ENCODE measurements at regions not wholly inside any gene's neighbourhood (a gene's known extent, or its start where the extent isn't known, plus 50 kb on each side); places are given as distances from the start of the nearest gene placed in this dataset.

- intact Hi-C loops (cut with DNase I) = no loop called here
- no peak for ATAC-seq
- H3K27me3 ChIP-seq = no peaks in the 10 kb centered on the region
- no peak overlapping the region for H3K27ac ChIP-seq
- peaks cover 0 to 6% (median 0%) of the 10 kb centered on the region in 9 donors for H3K4me1 ChIP-seq
- no peak for TF ChIP-seq CTCF (IDR thresholded peaks at IDR 0.05)
- H3K9me3 ChIP-seq = no peaks in the 10 kb centered on the region
- H3K4me3 ChIP-seq = no peak overlapping the region
- no peak for DNase-seq
- H3K36me3 ChIP-seq = no peaks in the 10 kb centered on the region
- 68 to 73% methylated on average over 3 of the region's 3 CpGs for WGBS, 2 donors
These were observed 83.8 kb upstream of the MRPS22 start for GRCh38 chr3:139260041-139260486.

GRCh38 chr3:139260793-139261736, 82.8 kb upstream of the MRPS22 start:
- DNase-seq (no peak), ATAC-seq (no peak)
- Histone ChIP-seq H3K9me3 (no peaks in the 10 kb centered on the region), H3K4me3 (no peak overlapping the region), H3K27me3 (no peaks in the 10 kb centered on the region), H3K4me1 (peaks cover 0 to 6% (median 0%) of the 10 kb centered on the region in 9 donors), H3K27ac (no peak overlapping the region), H3K36me3 (no peaks in the 10 kb centered on the region)
- TF ChIP-seq CTCF (IDR thresholded peaks at IDR 0.05) = no peak
- intact Hi-C loops (cut with DNase I) = no loop called here
- 76 to 84% methylated on average over 8 of the region's 8 CpGs for WGBS, 2 donors

GRCh38 chr3:139261754-139262586, 81.8 kb upstream of the MRPS22 start:
- H3K4me1 ChIP-seq = peaks cover 0 to 6% (median under 1%) of the 10 kb centered on the region in 9 donors
- no peak for TF ChIP-seq CTCF (IDR thresholded peaks at IDR 0.05)
- no peaks in the 10 kb centered on the region for H3K36me3 ChIP-seq
- H3K27me3 ChIP-seq = no peaks in the 10 kb centered on the region
- ATAC-seq (no peak), DNase-seq (no peak)
- no peak overlapping the region for H3K4me3 ChIP-seq
- 83 to 89% methylated on average over 7 of the region's 7 CpGs for WGBS, 2 donors
- H3K27ac ChIP-seq = no peak overlapping the region
- no peaks in the 10 kb centered on the region for H3K9me3 ChIP-seq
- intact Hi-C loops (cut with DNase I) = no loop called here

GRCh38 chr3:139263798-139264197, 80.0 kb upstream of the MRPS22 start:
- DNase-seq (no peak), ATAC-seq (no peak)
- H3K4me1 ChIP-seq = peaks cover 0 to 17% (median 7%) of the 10 kb centered on the region in 9 donors
- 84 to 91% methylated on average over 4 of the region's 4 CpGs for WGBS, 2 donors
- TF ChIP-seq CTCF (IDR thresholded peaks at IDR 0.05) = no peak
- intact Hi-C loops (cut with DNase I) = no loop called here
- H3K27me3 ChIP-seq = no peaks in the 10 kb centered on the region
- H3K9me3 ChIP-seq = no peaks in the 10 kb centered on the region
- H3K4me3 ChIP-seq = no peak overlapping the region
- H3K36me3 ChIP-seq = no peaks in the 10 kb centered on the region
- no peak overlapping the region for H3K27ac ChIP-seq
